Psoas muscle (tissue), 7 donors: ENCODE measurements at regions not wholly inside any gene's neighbourhood (a gene's known extent, or its start where the extent isn't known, plus 50 kb on each side); places are given as distances from the start of the nearest gene placed in this dataset.

ENCODE experiments used
- ATAC-seq, 4 donors: fragments of 200-7000 bp; cut with Tn5 transposase; one replicate each; pipeline ENCODE4 v1.9.1; 2020; ENCODE audit warnings: moderate library complexity in 3 of 4, mild to moderate bottlenecking in 2 of 4
- DNase-seq, 2 donors: peaks; one replicate each; pipeline ENCODE4 v3.0.0-alpha.2; 2020
- H3K27ac ChIP-seq: fragments of 200-600 bp; one replicate; pipeline ENCODE4 v1.8.0; 2022
- H3K27me3 ChIP-seq, 3 donors: fragments of 200-600 bp in 1 of 3; one replicate each; pipeline versions ENCODE4 v1.6.1 to v1.8.0; 2013 to 2022; ENCODE audit warnings: low read length in 2 of 3, mild to moderate bottlenecking in 2 of 3, moderate library complexity in 1 of 3; ENCODE audit not compliant: insufficient read depth in 3 of 3
- H3K36me3 ChIP-seq, 2 donors: fragments of 200-600 bp in 1 of 2; one replicate each; pipeline versions ENCODE4 v1.6.1 to v1.8.0; 2013 to 2022; ENCODE audit warnings: low read depth in 1 of 2, mild to moderate bottlenecking in 1 of 2, moderate library complexity in 1 of 2; ENCODE audit not compliant: insufficient read depth in 1 of 2
- H3K4me1 ChIP-seq: fragments of 200-600 bp; one replicate; pipeline ENCODE4 v1.8.0; 2022
- H3K4me3 ChIP-seq: fragments of 200-600 bp; one replicate; pipeline ENCODE4 v1.8.0; 2022; ENCODE audit warnings: mild to moderate bottlenecking
- H3K9me3 ChIP-seq: fragments of 200-600 bp; one replicate; pipeline ENCODE4 v1.8.0; 2022
- CTCF ChIP-seq: fragments of 200-600 bp; IDR thresholded peaks from one replicate; pipeline ENCODE4 v1.8.0; 2022; ENCODE audit warnings: antibody characterized with exemption
- WGBS, 3 donors: extraction: QIAGEN DNeasy Blood & Tissue Kit; methylation state at CpG; one replicate each; pipeline versions ENCODE4 v1.1.6 to v1.1.7; 2013; 5-methylcytosine and 5-hydroxymethylcytosine counted together
- intact Hi-C, 2 donors: fragments of 100-400 bp; cut with DNase I; formaldehyde crosslinking; loops; one replicate each; pipeline versions ENCODE4 v1.11.0 to v1.14.2; 2022
- donor health status: healthy with polysubstance abuse.
- donor health status: DM: no; HTN: no; CAD: no; lungs with moderate emphysema.
- donor health status: Bipolar disorder and iron deficiency.
- donor health status: healthy.
- donor health status: DM: yes; HTN: yes; CAD: no.
- donor health status: DM: no; HTN: no; CAD: no.
- donor health status: DM: yes; HTN: yes; CAD: no.

- no peak for ATAC-seq
- no peaks in the 10 kb centered on the region for H3K27me3 ChIP-seq
- H3K4me3 ChIP-seq = no peak overlapping the region
- no peaks in the 10 kb centered on the region for H3K4me1 ChIP-seq
- TF ChIP-seq CTCF = no peak
- no peak for DNase-seq
- no peak overlapping the region for H3K27ac ChIP-seq
- 66 to 72% (median 71%) methylated on average over 9 of the region's 9 CpGs for WGBS, 3 donors
- H3K36me3 ChIP-seq = no peaks in the 10 kb centered on the region
- no peaks in the 10 kb centered on the region for H3K9me3 ChIP-seq
- intact Hi-C loops = no loop called here
Measured at GRCh38 chr15:88403351-88403791, 63.8 kb downstream of the MRPL46 start.

GRCh38 chr15:88401996-88402656 lies 65.1 kb downstream of the MRPL46 start:
- H3K36me3 ChIP-seq = no peaks in the 10 kb centered on the region
- no peaks in the 10 kb centered on the region for H3K27me3 ChIP-seq
- ATAC-seq (peak; percentile 64 to 89 (median 79)), DNase-seq (no peak)
- no peaks in the 10 kb centered on the region for H3K4me1 ChIP-seq
- H3K9me3 ChIP-seq = no peaks in the 10 kb centered on the region
- WGBS, 3 donors = 28 to 33% (median 29%) methylated on average over 10 of the region's 10 CpGs
- no peak overlapping the region for H3K4me3 ChIP-seq
- no peak for TF ChIP-seq CTCF
- H3K27ac ChIP-seq = no peak overlapping the region
- intact Hi-C loops = no loop called here

- DNase-seq = no peak
- H3K4me1 ChIP-seq = no peaks in the 10 kb centered on the region
- WGBS, 3 donors = 44 to 51% (median 49%) methylated on average over 13 of the region's 13 CpGs
- no peaks in the 10 kb centered on the region for H3K27me3 ChIP-seq
- H3K4me3 ChIP-seq = no peak overlapping the region
- no peak for TF ChIP-seq CTCF
- peak in 1 of 4 donors; percentile 8 for ATAC-seq
- no peaks in the 10 kb centered on the region for H3K36me3 ChIP-seq
- H3K27ac ChIP-seq = no peak overlapping the region
- no peaks in the 10 kb centered on the region for H3K9me3 ChIP-seq
- intact Hi-C loops = no loop called here
Measured at GRCh38 chr15:88401251-88401995, 65.8 kb downstream of the MRPL46 start.

GRCh38 chr15:88400591-88401250 lies 66.5 kb downstream of the MRPL46 start:
- Histone ChIP-seq H3K4me1 (no peaks in the 10 kb centered on the region), H3K36me3 (no peaks in the 10 kb centered on the region), H3K27ac (no peak overlapping the region), H3K4me3 (no peak overlapping the region), H3K27me3 (no peaks in the 10 kb centered on the region), H3K9me3 (no peaks in the 10 kb centered on the region)
- intact Hi-C loops = no loop called here
- WGBS, 3 donors = 58 to 65% (median 61%) methylated on average over 6 of the region's 6 CpGs
- ATAC-seq = no peak
- DNase-seq = no peak
- no peak for TF ChIP-seq CTCF
